ENCODE measurements at regions not wholly inside any gene's neighbourhood (a gene's known extent, or its start where the extent isn't known, plus 50 kb on each side); places are given as distances from the start of the nearest gene placed in this dataset.

- ChIA-PET CTCF (no interaction called here), POLR2A (ENCODE audit: low non-redundant PET) (no interaction called here)
- intact Hi-C loops (cut with micrococcal nuclease; ENCODE audit: unreplicated experiment) = loop anchor here (10.0 kb wide), 1 partner anchor 1346 kb away; no protein-coding TSS in a partner anchor
- H3K27ac ChIP-seq (ENCODE audit: low read depth, low read length, poor library complexity, severe bottlenecking) = no peak overlapping the region
- H3K27me3 ChIP-seq (replicated peaks; ENCODE audit: insufficient read depth, low read depth, low read length, poor library complexity) = peaks cover 28% of the 10 kb centered on the region
- H3K9me3 ChIP-seq (ENCODE audit: low read depth, low read length, poor library complexity, severe bottlenecking) = no peaks in the 10 kb centered on the region
- H3K4me1 ChIP-seq (ENCODE audit: insufficient read depth, low read length, poor library complexity, severe bottlenecking) = no peaks in the 10 kb centered on the region
- TF ChIP-seq CTCF (conservative IDR thresholded peaks at IDR 0.05; ENCODE audit: low read depth, low read length) (no peak), EZH2 (IDR thresholded peaks at IDR 0.05; ENCODE audit: borderline replicate concordance, low read depth, low read length, poor library complexity, severe bottlenecking) (no peak)
- H3K36me3 ChIP-seq (ENCODE audit: insufficient read depth, low read length, poor library complexity, severe bottlenecking) = no peaks in the 10 kb centered on the region
- no peak for DNase-seq (ENCODE audit: low spot score)
- H3K4me3 ChIP-seq (ENCODE audit: low read depth, low read length, poor library complexity, severe bottlenecking) = no peak overlapping the region
- no TSS peak for BruUV-seq (replicated peaks)
Measured at GRCh38 chr4:181578911-181579310, 664.3 kb upstream of the TENM3 start.

- Histone ChIP-seq H3K9me3 (ENCODE audit: low read depth, low read length, poor library complexity, severe bottlenecking) (no peaks in the 10 kb centered on the region), H3K4me3 (ENCODE audit: low read depth, low read length, poor library complexity, severe bottlenecking) (no peak overlapping the region), H3K4me1 (ENCODE audit: insufficient read depth, low read length, poor library complexity, severe bottlenecking) (no peaks in the 10 kb centered on the region), H3K27ac (ENCODE audit: low read depth, low read length, poor library complexity, severe bottlenecking) (no peak overlapping the region), H3K36me3 (ENCODE audit: insufficient read depth, low read length, poor library complexity, severe bottlenecking) (no peaks in the 10 kb centered on the region), H3K27me3 (replicated peaks; ENCODE audit: insufficient read depth, low read depth, low read length, poor library complexity) (peaks cover 30% of the 10 kb centered on the region)
- BruUV-seq (replicated peaks) = no TSS peak
- no peak for DNase-seq (ENCODE audit: low spot score)
- TF ChIP-seq EZH2 (IDR thresholded peaks at IDR 0.05; ENCODE audit: borderline replicate concordance, low read depth, low read length, poor library complexity, severe bottlenecking) (no peak), CTCF (conservative IDR thresholded peaks at IDR 0.05; ENCODE audit: low read depth, low read length) (no peak)
- POLR2A ChIA-PET (ENCODE audit: low non-redundant PET) = no interaction called here
- intact Hi-C loops (cut with micrococcal nuclease; ENCODE audit: unreplicated experiment) = loop anchor here (10.0 kb wide), 1 partner anchor 1345 kb away; no protein-coding TSS in a partner anchor
- CTCF ChIA-PET = no interaction called here
Measured at GRCh38 chr4:181579486-181579885, 663.7 kb upstream of the TENM3 start.

- POLR2A ChIA-PET (ENCODE audit: low non-redundant PET) = no interaction called here
- CTCF ChIA-PET = interaction anchor here (0.5 kb wide), 1 partner anchor 122 kb away, joined by 4 read pairs; no protein-coding TSS in a partner anchor
- no peaks in the 10 kb centered on the region for H3K9me3 ChIP-seq (ENCODE audit: low read depth, low read length, poor library complexity, severe bottlenecking)
- H3K4me1 ChIP-seq (ENCODE audit: insufficient read depth, low read length, poor library complexity, severe bottlenecking) = no peaks in the 10 kb centered on the region
- no peak for DNase-seq (ENCODE audit: low spot score)
- no peak for TF ChIP-seq CTCF (conservative IDR thresholded peaks at IDR 0.05; ENCODE audit: low read depth, low read length)
- TF ChIP-seq EZH2 (IDR thresholded peaks at IDR 0.05; ENCODE audit: borderline replicate concordance, low read depth, low read length, poor library complexity, severe bottlenecking) = no peak
- BruUV-seq (replicated peaks) = no TSS peak
- no peaks in the 10 kb centered on the region for H3K36me3 ChIP-seq (ENCODE audit: insufficient read depth, low read length, poor library complexity, severe bottlenecking)
- H3K4me3 ChIP-seq (ENCODE audit: low read depth, low read length, poor library complexity, severe bottlenecking) = no peak overlapping the region
- H3K27me3 ChIP-seq (replicated peaks; ENCODE audit: insufficient read depth, low read depth, low read length, poor library complexity) = peaks cover 25% of the 10 kb centered on the region
- intact Hi-C loops (cut with micrococcal nuclease; ENCODE audit: unreplicated experiment) = no loop called here
- no peak overlapping the region for H3K27ac ChIP-seq (ENCODE audit: low read depth, low read length, poor library complexity, severe bottlenecking)
Measured at GRCh38 chr4:181581983-181582382, 661.2 kb upstream of the TENM3 start.
